ENCODE measurements at regions not wholly inside any gene's neighbourhood (a gene's known extent, or its start where the extent isn't known, plus 50 kb on each side); places are given as distances from the start of the nearest gene placed in this dataset.

GRCh38 chr14:99101855-99102461 lies 170.0 kb downstream of the BCL11B start:
- WGBS, 3 donors = 63 to 69% (median 67%) methylated on average over 6 of the region's 6 CpGs
- ATAC-seq = no peak
- H3K9me3 ChIP-seq = peaks cover 2% of the 10 kb centered on the region
- H3K4me1 ChIP-seq = no peaks in the 10 kb centered on the region
- no peak overlapping the region for H3K4me3 ChIP-seq
- no peak overlapping the region for H3K27ac ChIP-seq
- intact Hi-C loops (cut with DNase I) = no loop called here
- no peak for DNase-seq
- H3K27me3 ChIP-seq (ENCODE audit: insufficient read depth in 3 of 3, low read length in 2 of 3) = no peaks in the 10 kb centered on the region
- TF ChIP-seq CTCF (IDR thresholded peaks at IDR 0.05) = no peak
- no peaks in the 10 kb centered on the region for H3K36me3 ChIP-seq (ENCODE audit: insufficient read depth in 1 of 2, low read depth in 1 of 2)

- peaks cover 7% of the 10 kb centered on the region for H3K9me3 ChIP-seq
- whole genome bisulfite sequencing, 3 donors = 81 to 89% (median 85%) methylated on average over 9 of the region's 9 CpGs
- H3K4me3 ChIP-seq = no peak overlapping the region
- H3K36me3 ChIP-seq (ENCODE audit: insufficient read depth in 1 of 2, low read depth in 1 of 2) = no peaks in the 10 kb centered on the region
- ATAC-seq (no peak), DNase-seq (no peak)
- no peak for TF ChIP-seq CTCF (IDR thresholded peaks at IDR 0.05)
- peaks cover 0 to 46% (median 5%) of the 10 kb centered on the region in 3 donors for H3K27me3 ChIP-seq (ENCODE audit: insufficient read depth in 3 of 3, low read length in 2 of 3)
- intact Hi-C loops (cut with DNase I) = no loop called here
- no peak overlapping the region for H3K27ac ChIP-seq
- no peaks in the 10 kb centered on the region for H3K4me1 ChIP-seq
Measured at GRCh38 chr14:99116741-99117295, 155.2 kb downstream of the BCL11B start.

- ATAC-seq (no peak), DNase-seq (no peak)
- no peak for TF ChIP-seq CTCF (IDR thresholded peaks at IDR 0.05)
- intact Hi-C loops (cut with DNase I) = no loop called here
- no peaks in the 10 kb centered on the region for H3K36me3 ChIP-seq (ENCODE audit: insufficient read depth in 1 of 2, low read depth in 1 of 2)
- no peaks in the 10 kb centered on the region for H3K9me3 ChIP-seq
- H3K27me3 ChIP-seq (ENCODE audit: insufficient read depth in 3 of 3, low read length in 2 of 3) = peaks cover 0 to 51% (median 5%) of the 10 kb centered on the region in 3 donors
- no peak overlapping the region for H3K27ac ChIP-seq
- WGBS, 3 donors = 48 to 53% (median 51%) methylated on average over 11 of the region's 11 CpGs
- no peak overlapping the region for H3K4me3 ChIP-seq
- no peaks in the 10 kb centered on the region for H3K4me1 ChIP-seq
Measured at GRCh38 chr14:99117671-99118045, 154.3 kb downstream of the BCL11B start.

GRCh38 chr14:99118046-99118721 lies 153.8 kb downstream of the BCL11B start:
- no peaks in the 10 kb centered on the region for H3K9me3 ChIP-seq
- no peak for TF ChIP-seq CTCF (IDR thresholded peaks at IDR 0.05)
- no peaks in the 10 kb centered on the region for H3K36me3 ChIP-seq (ENCODE audit: insufficient read depth in 1 of 2, low read depth in 1 of 2)
- WGBS, 3 donors = 17 to 18% (median 17%) methylated on average over 50 to 53 of the region's 53 CpGs
- no peak overlapping the region for H3K4me3 ChIP-seq
- intact Hi-C loops (cut with DNase I) = no loop called here
- no peaks in the 10 kb centered on the region for H3K4me1 ChIP-seq
- no peak overlapping the region for H3K27ac ChIP-seq
- H3K27me3 ChIP-seq (ENCODE audit: insufficient read depth in 3 of 3, low read length in 2 of 3) = peaks cover 0 to 51% (median 5%) of the 10 kb centered on the region in 3 donors
- ATAC-seq (no peak), DNase-seq (no peak)

Data from psoas muscle (tissue), 7 donors.